ENCODE measurements at regions not wholly inside any gene's neighbourhood (a gene's known extent, or its start where the extent isn't known, plus 50 kb on each side); places are given as distances from the start of the nearest gene placed in this dataset.

DNA sequence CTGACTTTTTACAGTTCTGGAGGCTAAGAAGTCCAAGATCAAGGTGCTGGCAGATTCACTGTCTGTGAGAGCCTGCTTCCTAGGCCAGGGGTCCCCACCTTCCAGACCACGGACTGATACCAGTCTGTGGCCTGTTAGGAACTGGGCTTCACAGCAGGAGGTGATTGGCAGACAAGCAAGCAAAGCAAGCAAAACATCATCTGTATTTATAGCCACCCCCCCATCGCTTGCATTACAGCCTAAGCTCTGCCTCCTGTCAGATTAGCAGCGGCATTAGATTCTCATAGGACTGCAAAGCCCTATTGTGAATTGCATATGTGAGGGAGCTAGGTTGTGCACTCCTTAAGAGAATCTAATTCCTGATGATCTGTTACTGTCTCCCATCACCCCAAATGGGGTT, 194.7 kb upstream of the THRB start:
- no peak for TF ChIP-seq MYC (IDR thresholded peaks at IDR 0.05; ENCODE audit: low read depth, low read length)
- TF ChIP-seq, protein P1, sequence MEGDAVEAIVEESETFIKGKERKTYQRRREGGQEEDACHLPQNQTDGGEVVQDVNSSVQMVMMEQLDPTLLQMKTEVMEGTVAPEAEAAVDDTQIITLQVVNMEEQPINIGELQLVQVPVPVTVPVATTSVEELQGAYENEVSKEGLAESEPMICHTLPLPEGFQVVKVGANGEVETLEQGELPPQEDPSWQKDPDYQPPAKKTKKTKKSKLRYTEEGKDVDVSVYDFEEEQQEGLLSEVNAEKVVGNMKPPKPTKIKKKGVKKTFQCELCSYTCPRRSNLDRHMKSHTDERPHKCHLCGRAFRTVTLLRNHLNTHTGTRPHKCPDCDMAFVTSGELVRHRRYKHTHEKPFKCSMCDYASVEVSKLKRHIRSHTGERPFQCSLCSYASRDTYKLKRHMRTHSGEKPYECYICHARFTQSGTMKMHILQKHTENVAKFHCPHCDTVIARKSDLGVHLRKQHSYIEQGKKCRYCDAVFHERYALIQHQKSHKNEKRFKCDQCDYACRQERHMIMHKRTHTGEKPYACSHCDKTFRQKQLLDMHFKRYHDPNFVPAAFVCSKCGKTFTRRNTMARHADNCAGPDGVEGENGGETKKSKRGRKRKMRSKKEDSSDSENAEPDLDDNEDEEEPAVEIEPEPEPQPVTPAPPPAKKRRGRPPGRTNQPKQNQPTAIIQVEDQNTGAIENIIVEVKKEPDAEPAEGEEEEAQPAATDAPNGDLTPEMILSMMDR (IDR thresholded peaks at IDR 0.05; ENCODE audit: low read depth, low read length) = no peak
- TF ChIP-seq, protein P2, sequence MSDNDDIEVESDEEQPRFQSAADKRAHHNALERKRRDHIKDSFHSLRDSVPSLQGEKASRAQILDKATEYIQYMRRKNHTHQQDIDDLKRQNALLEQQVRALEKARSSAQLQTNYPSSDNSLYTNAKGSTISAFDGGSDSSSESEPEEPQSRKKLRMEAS (IDR thresholded peaks at IDR 0.05; ENCODE audit: low read depth, low read length) = no peak

Data from NB4 (cell line).